ENCODE measurements at regions not wholly inside any gene's neighbourhood (a gene's known extent, or its start where the extent isn't known, plus 50 kb on each side); places are given as distances from the start of the nearest gene placed in this dataset.

GRCh38 chr4:94068753-94069719 lies 138.6 kb upstream of the SMARCAD1 start (continued):
- no peak for TF ChIP-seq ZNF462 (CRISPR knock-in tag; IDR thresholded peaks at IDR 0.05)
- TF ChIP-seq POLR2AphosphoS5 (IDR thresholded peaks at IDR 0.05; ENCODE audit: low read depth) = no peak

- Histone ChIP-seq H2AFZ (peak overlapping the region; percentile 33), H3K4me1 (ENCODE audit: insufficient read depth) (no peaks in the 10 kb centered on the region), H3K4me3 (no peak overlapping the region), H3K79me2 (replicated peaks; ENCODE audit: insufficient read depth) (no peaks in the 10 kb centered on the region), H3K4me2 (no peak overlapping the region), H3K9me2 (ENCODE audit: insufficient read depth) (no peaks in the 10 kb centered on the region), H3K27ac (ENCODE audit: low read depth) (no peak overlapping the region), H3F3A (replicated peaks; ENCODE audit: low read depth) (no peaks in the 10 kb centered on the region), H3K27me3 (ENCODE audit: insufficient read depth) (no peaks in the 10 kb centered on the region), H4K20me1 (replicated peaks; ENCODE audit: insufficient read depth) (no peaks in the 10 kb centered on the region), H3K36me3 (ENCODE audit: insufficient read depth) (0 out of 2 replicates have a peak, but pooled peaks cover 2% of the 10 kb centered on the region)
- Mint-ChIP-seq H3K27ac (no peak overlapping the region), H3K4me3 (no peak overlapping the region), H3K4me1 (no peaks in the 10 kb centered on the region), H3K9me3 (peaks cover 15% of the 10 kb centered on the region), H3K36me3 (ENCODE audit: low read depth) (peaks cover 13% of the 10 kb centered on the region), H3K27me3 (ENCODE audit: insufficient read depth, low read depth, poor library complexity) (no peaks in the 10 kb centered on the region)
- ATAC-seq = peak; percentile 92
- TF ChIP-seq CTCF (conservative IDR thresholded peaks at IDR 0.05; ENCODE audit: low read depth in 2 of 2) = peak in 1 of 2 experiments; percentile 71
- TF ChIP-seq POLR2AphosphoS5 (IDR thresholded peaks at IDR 0.05; ENCODE audit: low read depth) = no peak
- DNase-seq (ENCODE audit: low spot score) = peak; percentile 47
Measured at GRCh38 chr4:94076498-94076897, 131.2 kb upstream of the SMARCAD1 start.

All from GM23338 (cell line).